ENCODE measurements at regions not wholly inside any gene's neighbourhood (a gene's known extent, or its start where the extent isn't known, plus 50 kb on each side); places are given as distances from the start of the nearest gene placed in this dataset.

- TF ChIP-seq, protein P1, sequence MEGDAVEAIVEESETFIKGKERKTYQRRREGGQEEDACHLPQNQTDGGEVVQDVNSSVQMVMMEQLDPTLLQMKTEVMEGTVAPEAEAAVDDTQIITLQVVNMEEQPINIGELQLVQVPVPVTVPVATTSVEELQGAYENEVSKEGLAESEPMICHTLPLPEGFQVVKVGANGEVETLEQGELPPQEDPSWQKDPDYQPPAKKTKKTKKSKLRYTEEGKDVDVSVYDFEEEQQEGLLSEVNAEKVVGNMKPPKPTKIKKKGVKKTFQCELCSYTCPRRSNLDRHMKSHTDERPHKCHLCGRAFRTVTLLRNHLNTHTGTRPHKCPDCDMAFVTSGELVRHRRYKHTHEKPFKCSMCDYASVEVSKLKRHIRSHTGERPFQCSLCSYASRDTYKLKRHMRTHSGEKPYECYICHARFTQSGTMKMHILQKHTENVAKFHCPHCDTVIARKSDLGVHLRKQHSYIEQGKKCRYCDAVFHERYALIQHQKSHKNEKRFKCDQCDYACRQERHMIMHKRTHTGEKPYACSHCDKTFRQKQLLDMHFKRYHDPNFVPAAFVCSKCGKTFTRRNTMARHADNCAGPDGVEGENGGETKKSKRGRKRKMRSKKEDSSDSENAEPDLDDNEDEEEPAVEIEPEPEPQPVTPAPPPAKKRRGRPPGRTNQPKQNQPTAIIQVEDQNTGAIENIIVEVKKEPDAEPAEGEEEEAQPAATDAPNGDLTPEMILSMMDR (IDR thresholded peaks at IDR 0.05): no peak
- TF ChIP-seq POLR2A (IDR thresholded peaks at IDR 0.05): no peak
These were observed 502.3 kb upstream of the FOXG1 start for GRCh38 chr14:28264306-28264705.
